ENCODE measurements at regions not wholly inside any gene's neighbourhood (a gene's known extent, or its start where the extent isn't known, plus 50 kb on each side); places are given as distances from the start of the nearest gene placed in this dataset.
"Not testable (repeated sequence)": the region's sequence is repeated elsewhere in the genome, so short reads cannot be mapped to it uniquely, and the experiment has no call there.

- DNase-seq, result no peak
Observed at GRCh38 chr10:6694447-6695140, 114.5 kb upstream of the PRKCQ start.

- no peak for DNase-seq
Observed at GRCh38 chr10:6692856-6693255, 112.8 kb upstream of the PRKCQ start.

GRCh38 chr10:6692103-6692502 is 112.0 kb upstream of the PRKCQ start:
- no peak for DNase-seq

GRCh38 chr10:6689036-6689435 is 109.0 kb upstream of the PRKCQ start:
- DNase-seq, result no peak

GRCh38 chr10:6680735-6681134 is 100.7 kb upstream of the PRKCQ start:
- DNase-seq, result no peak

GRCh38 chr10:6678956-6679355 is 98.9 kb upstream of the PRKCQ start:
- DNase-seq, result no peak

- DNase-seq, result peak; percentile 45
Observed at GRCh38 chr10:6678211-6678803, 98.2 kb upstream of the PRKCQ start.

GRCh38 chr10:6677129-6677528 is 97.1 kb upstream of the PRKCQ start:
- not testable (repeated sequence) for DNase-seq

GRCh38 chr10:6674291-6674690 is 94.2 kb upstream of the PRKCQ start:
- DNase-seq, result peak; percentile 28

- no peak for DNase-seq
Observed at GRCh38 chr10:6671976-6672375, 91.9 kb upstream of the PRKCQ start.

- DNase-seq, result peak; percentile 60
Observed at GRCh38 chr10:6669269-6669859, 89.3 kb upstream of the PRKCQ start.

- peak; percentile 59 for DNase-seq
Observed at GRCh38 chr10:6667679-6668270, 87.7 kb upstream of the PRKCQ start.

GRCh38 chr10:6667150-6667549 is 87.1 kb upstream of the PRKCQ start:
- no peak for DNase-seq

- no peak for DNase-seq
Observed at GRCh38 chr10:6665847-6666246, 85.8 kb upstream of the PRKCQ start.

- DNase-seq, result no peak
Observed at GRCh38 chr10:6660460-6660859, 80.4 kb upstream of the PRKCQ start.

- DNase-seq, result no peak
Observed at GRCh38 chr10:6659451-6659850, 79.4 kb upstream of the PRKCQ start.

- DNase-seq, result no peak
Observed at GRCh38 chr10:6657669-6658068, 77.6 kb upstream of the PRKCQ start.

GRCh38 chr10:6657196-6657595 is 77.1 kb upstream of the PRKCQ start:
- no peak for DNase-seq

GRCh38 chr10:6654571-6654970 is 74.5 kb upstream of the PRKCQ start:
- no peak for DNase-seq

- no peak for DNase-seq
Observed at GRCh38 chr10:6650586-6650985, 70.5 kb upstream of the PRKCQ start.

- no peak for DNase-seq
Observed at GRCh38 chr10:6649903-6650302, 69.8 kb upstream of the PRKCQ start.

GRCh38 chr10:6648894-6649720 is 69.0 kb upstream of the PRKCQ start:
- DNase-seq, result no peak

Measured in muscle of arm (tissue), 1 donor.